ENCODE measurements at regions not wholly inside any gene's neighbourhood (a gene's known extent, or its start where the extent isn't known, plus 50 kb on each side); places are given as distances from the start of the nearest gene placed in this dataset.

DNA sequence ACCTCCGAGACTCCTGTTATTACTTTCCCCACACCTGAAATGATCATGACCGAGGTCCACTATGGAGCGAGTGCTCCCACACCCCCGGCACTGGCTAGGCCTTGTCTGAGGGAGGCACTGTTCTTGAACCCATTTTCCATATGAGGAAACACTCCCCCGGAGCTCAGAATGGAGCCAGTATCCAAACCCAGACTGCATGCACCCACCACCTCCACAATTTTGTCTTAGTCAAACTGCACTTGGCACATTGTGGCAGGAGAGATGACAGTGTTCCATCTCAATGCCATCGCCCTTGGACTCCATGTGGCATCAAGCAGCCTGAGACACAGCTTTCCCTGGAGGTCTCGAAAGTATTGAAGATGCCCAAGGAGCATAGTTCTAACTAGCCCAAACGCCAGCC is 154.1 kb downstream of the NUP210 start:
- peak; percentile 13 for DNase-seq (ENCODE audit: low spot score)
- intact Hi-C loops (cut with DNase I): no loop called here

DNA sequence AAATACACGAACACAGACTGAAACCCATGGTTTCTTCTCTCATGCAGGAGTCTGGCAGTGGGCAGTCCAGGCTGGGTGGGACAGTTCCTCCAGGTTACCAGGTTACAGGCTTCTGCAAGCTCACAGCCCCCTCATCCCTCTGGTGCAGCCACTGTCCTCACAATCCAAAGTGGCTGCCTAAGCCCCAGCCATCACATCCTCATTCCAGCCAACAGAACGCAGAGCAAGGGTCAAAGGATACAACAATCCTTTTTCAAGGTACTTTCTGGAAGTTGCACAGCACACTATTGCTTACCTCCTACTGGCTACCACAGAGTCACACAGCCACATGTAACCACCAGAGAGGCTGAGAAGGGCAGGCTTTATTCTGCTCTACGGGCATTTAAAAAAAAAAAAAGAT is 154.6 kb downstream of the NUP210 start:
- intact Hi-C loops (cut with DNase I): no loop called here
- no peak for DNase-seq (ENCODE audit: low spot score)

- intact Hi-C loops (cut with DNase I): no loop called here
Observed at GRCh38 chr3:13265016-13265415, 155.1 kb downstream of the NUP210 start.

DNA sequence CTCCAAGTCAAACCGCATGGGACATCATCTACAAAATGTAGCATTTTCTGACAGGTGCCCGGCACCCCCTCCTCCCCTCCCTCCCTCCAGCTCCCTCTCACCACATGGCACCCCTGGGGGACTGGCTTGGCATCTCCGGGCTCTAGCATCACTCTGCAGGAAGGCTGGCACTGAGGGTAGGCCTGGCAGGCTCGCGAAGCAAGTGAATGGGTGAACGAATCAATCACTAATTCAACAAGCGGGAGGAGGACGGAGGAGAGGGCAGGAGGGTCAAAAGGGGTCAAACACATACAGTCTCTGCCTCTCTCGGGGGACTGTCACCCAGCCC is 155.7 kb downstream of the NUP210 start:
- DNase-seq (ENCODE audit: low spot score): no peak
- intact Hi-C loops (cut with DNase I): no loop called here

More at GRCh38 chr3:13265016-13265415, 155.1 kb downstream of the NUP210 start:
- DNase-seq (ENCODE audit: low spot score): no peak

GRCh38 chr3:13263770-13264467 is 156.2 kb downstream of the NUP210 start:
- no peak for DNase-seq (ENCODE audit: low spot score)
- intact Hi-C loops (cut with DNase I): no loop called here

GRCh38 chr3:13262493-13263211 is 157.5 kb downstream of the NUP210 start:
- DNase-seq (ENCODE audit: low spot score): no peak
- intact Hi-C loops (cut with DNase I): no loop called here

GRCh38 chr3:13261892-13262291 is 158.2 kb downstream of the NUP210 start:
- intact Hi-C loops (cut with DNase I): no loop called here

GRCh38 chr3:13261104-13261830 is 158.9 kb downstream of the NUP210 start:
- DNase-seq (ENCODE audit: low spot score): no peak
- intact Hi-C loops (cut with DNase I): no loop called here

More at GRCh38 chr3:13261892-13262291, 158.2 kb downstream of the NUP210 start:
- DNase-seq (ENCODE audit: low spot score): no peak

DNA sequence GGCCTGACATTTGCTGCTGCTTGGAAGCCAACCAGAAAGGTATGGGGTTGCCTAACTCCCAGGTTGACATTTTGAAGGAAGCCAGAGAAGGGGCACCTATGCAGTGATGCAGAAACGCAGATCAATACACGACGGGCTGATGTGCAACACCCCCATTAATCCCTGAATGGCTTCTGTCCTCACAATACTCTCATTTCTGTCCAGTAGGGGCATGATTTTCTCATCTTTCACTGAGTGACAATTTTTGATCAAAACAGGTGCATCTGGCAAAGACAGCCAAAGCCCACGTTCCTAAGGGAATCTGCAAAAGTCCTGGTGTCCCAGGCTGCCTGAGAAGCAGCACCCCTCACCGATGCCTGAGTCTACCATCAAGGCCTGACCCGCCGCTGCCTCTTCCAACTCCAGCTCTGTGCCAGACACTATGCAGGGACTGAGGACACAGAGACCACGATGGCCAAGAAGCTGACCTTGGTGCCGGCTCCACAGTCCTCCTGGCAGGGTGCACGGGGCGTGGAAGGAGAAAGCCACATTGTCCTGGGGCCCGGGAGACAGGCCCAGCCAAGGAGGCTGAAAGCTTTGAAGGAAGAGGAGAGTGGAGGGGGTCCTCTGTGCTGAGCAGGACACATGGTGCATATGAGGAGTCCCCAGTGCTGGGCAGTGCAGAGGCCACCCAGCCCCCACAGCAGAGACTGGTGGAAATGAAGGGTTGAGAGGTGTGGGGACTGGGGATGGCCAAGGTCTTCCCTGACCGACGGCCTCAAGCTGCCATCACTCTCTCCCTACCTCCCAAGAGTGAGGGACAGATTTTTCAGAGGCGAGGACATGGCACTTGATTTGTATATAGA is 159.6 kb downstream of the NUP210 start:
- no peak for DNase-seq (ENCODE audit: low spot score)
- intact Hi-C loops (cut with DNase I): no loop called here

DNA sequence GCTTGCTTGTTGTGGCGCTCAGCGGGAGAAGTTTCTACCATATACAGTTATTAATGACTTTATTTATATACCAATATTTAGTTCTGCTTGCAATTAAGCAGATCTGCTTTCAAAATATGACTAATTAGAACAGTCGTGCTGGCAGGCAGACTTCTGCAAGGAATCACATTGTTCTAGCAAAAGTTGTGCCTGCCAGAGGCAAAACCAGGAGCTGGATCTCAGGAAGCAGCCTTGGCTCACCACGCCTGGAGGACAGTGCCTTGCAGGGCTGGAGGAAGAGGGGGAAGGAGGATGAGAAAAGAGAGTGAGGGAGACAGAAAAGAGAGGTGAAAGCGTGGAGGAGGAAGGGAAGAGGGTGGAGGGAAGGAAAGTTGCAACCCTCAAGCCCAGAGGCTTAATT is 160.3 kb downstream of the NUP210 start:
- intact Hi-C loops (cut with DNase I): no loop called here
- no peak for DNase-seq (ENCODE audit: low spot score)

DNA sequence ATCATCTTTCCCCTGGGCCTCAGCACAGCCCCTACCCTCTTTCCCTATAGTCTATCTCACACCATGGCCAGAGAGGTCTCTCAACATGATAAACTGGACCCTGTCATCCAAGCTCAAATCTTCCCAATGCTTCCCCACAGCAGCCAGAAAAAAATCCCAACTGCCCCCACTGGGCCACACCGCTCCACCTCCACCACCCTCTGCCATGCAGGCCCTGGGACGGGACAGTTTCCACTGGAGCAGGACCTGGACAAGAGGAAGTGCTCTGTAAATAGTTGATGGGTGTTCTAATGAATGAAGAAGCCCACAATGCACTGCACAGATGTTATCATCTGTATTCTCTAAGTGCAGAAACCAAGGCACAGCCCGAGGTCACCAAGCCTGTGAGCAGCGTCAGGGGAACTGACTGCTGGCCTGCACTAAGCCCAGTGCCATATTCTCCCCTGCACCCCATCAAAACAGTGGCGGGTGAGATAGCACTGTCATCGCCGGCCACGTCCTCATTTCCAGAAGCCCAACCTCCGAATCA is 161.1 kb downstream of the NUP210 start:
- DNase-seq (ENCODE audit: low spot score): no peak
- intact Hi-C loops (cut with DNase I): no loop called here

DNA sequence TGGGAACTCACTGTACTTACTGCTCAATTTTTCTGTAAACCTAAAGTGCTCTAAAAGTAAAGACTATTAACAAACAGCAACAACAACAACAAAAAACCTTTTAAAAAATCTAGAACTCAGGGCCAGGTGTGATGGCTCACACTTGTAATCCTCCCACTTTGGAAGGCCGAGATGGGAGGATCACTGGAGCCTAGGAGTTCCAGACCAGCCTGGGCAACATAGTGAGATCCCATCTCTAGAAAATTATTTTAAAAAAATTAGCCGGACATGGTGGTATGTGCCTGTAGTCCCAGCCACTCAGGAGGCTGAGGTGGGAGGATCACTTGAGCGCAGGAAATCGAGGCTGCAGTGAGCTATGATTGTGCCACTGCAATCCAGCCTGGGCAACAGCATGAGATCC is 161.8 kb downstream of the NUP210 start:
- no peak for DNase-seq (ENCODE audit: low spot score)
- intact Hi-C loops (cut with DNase I): no loop called here

DNA sequence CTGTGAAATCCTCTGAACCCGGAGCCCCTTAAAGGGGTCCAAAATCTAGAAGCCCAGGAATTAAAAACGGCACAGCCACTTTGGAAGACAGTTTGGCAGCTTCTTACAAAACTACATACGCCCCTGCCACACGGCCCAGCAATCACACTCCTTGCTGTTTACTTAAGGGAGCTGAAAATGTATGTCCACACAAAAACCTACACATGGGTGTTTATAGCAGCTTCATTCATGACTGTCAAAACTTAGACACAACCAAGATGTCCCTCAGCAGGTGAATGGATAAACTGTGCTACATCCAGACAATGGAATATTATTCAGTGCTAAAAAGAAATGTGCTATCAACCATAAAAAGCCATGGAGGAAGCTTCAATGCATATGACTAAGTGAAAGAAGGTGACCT is 162.5 kb downstream of the NUP210 start:
- DNase-seq (ENCODE audit: low spot score): no peak
- intact Hi-C loops (cut with DNase I): no loop called here

- intact Hi-C loops (cut with DNase I): no loop called here
- DNase-seq (ENCODE audit: low spot score): no peak
Observed at GRCh38 chr3:13256845-13257244, 163.3 kb downstream of the NUP210 start.

- DNase-seq (ENCODE audit: low spot score): no peak
- intact Hi-C loops (cut with DNase I): no loop called here
Observed at GRCh38 chr3:13254028-13254951, 165.8 kb downstream of the NUP210 start.

DNA sequence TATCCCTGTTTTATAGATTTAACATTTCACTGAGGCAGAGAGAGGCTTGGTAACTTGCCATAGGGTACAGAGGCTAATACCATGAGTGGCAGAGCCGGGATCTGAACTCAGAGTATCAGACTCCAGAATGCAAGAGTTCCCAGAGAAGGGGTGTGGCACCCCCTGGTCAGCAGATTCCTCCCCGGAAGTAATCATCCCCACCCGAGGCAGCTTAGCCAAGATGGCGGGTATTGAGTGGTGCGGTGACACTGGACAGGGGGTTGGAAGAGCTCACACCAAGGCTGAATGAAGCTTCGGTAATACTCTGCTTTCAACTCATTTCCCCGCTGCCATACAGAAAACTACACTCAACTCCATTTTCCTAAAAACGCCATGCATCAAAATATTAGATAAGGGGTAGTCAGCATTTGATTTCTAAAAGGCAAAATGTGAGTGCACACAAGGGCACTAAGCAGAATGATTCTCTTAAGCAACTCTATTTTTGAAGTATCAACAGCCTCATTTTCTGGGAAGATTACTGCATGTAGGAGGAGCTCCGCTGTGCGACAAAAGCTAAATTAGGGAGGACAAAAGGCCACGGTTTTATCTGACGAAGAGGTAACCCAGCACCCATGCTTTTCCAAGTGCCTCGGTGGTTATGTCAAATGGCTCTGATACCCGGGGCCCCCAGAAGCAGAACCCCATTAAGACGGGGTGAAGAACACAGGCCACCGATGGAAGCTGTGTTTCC is 166.7 kb downstream of the NUP210 start:
- no peak for DNase-seq (ENCODE audit: low spot score)
- intact Hi-C loops (cut with DNase I): no loop called here

GRCh38 chr3:13252207-13252606 is 167.9 kb downstream of the NUP210 start:
- intact Hi-C loops (cut with DNase I): no loop called here
- no peak for DNase-seq (ENCODE audit: low spot score)
